Left colon (tissue), 2 donors: ENCODE measurements at regions not wholly inside any gene's neighbourhood (a gene's known extent, or its start where the extent isn't known, plus 50 kb on each side); places are given as distances from the start of the nearest gene placed in this dataset.

ENCODE experiments used
- ATAC-seq: fragments of 200-7000 bp; cut with Tn5 transposase; one replicate; pipeline ENCODE4 v1.9.1; 2020; ENCODE audit warnings: mild to moderate bottlenecking, moderate library complexity
- DNase-seq, 2 donors: peaks; one replicate each; pipeline ENCODE4 v3.0.0-alpha.2; 2020
- intact Hi-C, 2 donors: fragments of 100-400 bp; cut with DNase I in 1 of 2; cut with micrococcal nuclease in 1 of 2; formaldehyde crosslinking; loops; one replicate each; pipeline versions ENCODE4 v1.11.2 to v1.14.0; 2022; cut with DNase I, micrococcal nuclease
- donor health status: DM: no; HTN: no; CAD: no.
- donor health status: DM: yes; HTN: yes; CAD: no.

GRCh38 chrX:25968920-25969319 lies 169.2 kb upstream of the MAGEB18 start:
- no peak for DNase-seq
- ATAC-seq: no peak
- intact Hi-C loops: no loop called here

- DNase-seq: no peak
- no peak for ATAC-seq
- intact Hi-C loops: no loop called here
These were observed 161.3 kb upstream of the MAGEB18 start for GRCh38 chrX:25976683-25977310.

GRCh38 chrX:25998687-25999086 lies 139.5 kb upstream of the MAGEB18 start:
- no peak for DNase-seq
- ATAC-seq: no peak
- intact Hi-C loops: no loop called here

- intact Hi-C loops: no loop called here
These were observed 130.7 kb upstream of the MAGEB18 start for GRCh38 chrX:26007462-26007861.

GRCh38 chrX:26008042-26008441 lies 130.1 kb upstream of the MAGEB18 start:
- ATAC-seq (no peak), DNase-seq (no peak)
- intact Hi-C loops: no loop called here

More at GRCh38 chrX:26007462-26007861, 130.7 kb upstream of the MAGEB18 start:
- no peak for ATAC-seq
- no peak for DNase-seq

GRCh38 chrX:26008691-26009090 lies 129.5 kb upstream of the MAGEB18 start:
- no peak for ATAC-seq
- no peak for DNase-seq
- intact Hi-C loops: no loop called here

- no peak for DNase-seq
- ATAC-seq: no peak
- intact Hi-C loops: no loop called here
These were observed 118.8 kb upstream of the MAGEB18 start for GRCh38 chrX:26019386-26019785.

GRCh38 chrX:26026179-26026578 lies 112.0 kb upstream of the MAGEB18 start:
- DNase-seq: no peak
- no peak for ATAC-seq
- intact Hi-C loops: no loop called here

- ATAC-seq (no peak), DNase-seq (no peak)
- intact Hi-C loops: no loop called here
These were observed 105.8 kb upstream of the MAGEB18 start for GRCh38 chrX:26032111-26032912.

GRCh38 chrX:26037367-26037766 lies 100.8 kb upstream of the MAGEB18 start:
- DNase-seq: no peak
- intact Hi-C loops: no loop called here
- ATAC-seq: no peak

GRCh38 chrX:26050099-26050498 lies 88.0 kb upstream of the MAGEB18 start:
- intact Hi-C loops: no loop called here
- ATAC-seq: no peak
- DNase-seq: no peak

- intact Hi-C loops: no loop called here
- ATAC-seq (no peak), DNase-seq (no peak)
These were observed 67.3 kb upstream of the MAGEB18 start for GRCh38 chrX:26070882-26071281.

GRCh38 chrX:26071618-26072017 lies 66.5 kb upstream of the MAGEB18 start:
- no peak for DNase-seq
- intact Hi-C loops: no loop called here
- no peak for ATAC-seq

GRCh38 chrX:26083093-26083492 lies 55.0 kb upstream of the MAGEB18 start:
- intact Hi-C loops: no loop called here
- ATAC-seq: no peak
- DNase-seq: no peak
